Right kidney (tissue), 1 donor: ENCODE measurements at regions not wholly inside any gene's neighbourhood (a gene's known extent, or its start where the extent isn't known, plus 50 kb on each side); places are given as distances from the start of the nearest gene placed in this dataset.

Experiments used
- DNase-seq: peaks from one replicate; pipeline ENCODE4 v3.0.0-alpha.2; 2016

- no peak for DNase-seq
These were observed 860.8 kb upstream of the MAP3K7 start for GRCh38 chr6:91447530-91448254.

- DNase-seq: no peak
These were observed 860.2 kb upstream of the MAP3K7 start for GRCh38 chr6:91447081-91447480.

DNA sequence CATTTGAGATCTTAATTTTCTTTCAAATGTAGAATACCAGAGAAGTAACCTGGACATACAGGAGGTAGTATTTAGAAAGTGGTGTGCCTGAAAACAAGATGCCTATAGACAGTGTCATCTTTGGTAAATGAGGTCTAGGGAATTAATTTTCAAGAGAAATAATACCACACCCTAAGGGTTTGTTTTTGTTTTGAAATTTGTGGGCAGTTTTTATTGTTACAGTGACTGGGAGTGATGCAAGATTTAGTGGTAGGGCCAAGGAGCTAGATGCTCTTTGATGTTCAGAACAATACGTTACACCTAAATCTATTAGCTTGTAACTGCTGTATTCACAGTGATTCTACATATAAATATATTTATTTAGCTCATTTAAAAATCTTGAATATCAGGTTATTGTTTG, 856.5 kb upstream of the MAP3K7 start:
- DNase-seq: no peak

DNA sequence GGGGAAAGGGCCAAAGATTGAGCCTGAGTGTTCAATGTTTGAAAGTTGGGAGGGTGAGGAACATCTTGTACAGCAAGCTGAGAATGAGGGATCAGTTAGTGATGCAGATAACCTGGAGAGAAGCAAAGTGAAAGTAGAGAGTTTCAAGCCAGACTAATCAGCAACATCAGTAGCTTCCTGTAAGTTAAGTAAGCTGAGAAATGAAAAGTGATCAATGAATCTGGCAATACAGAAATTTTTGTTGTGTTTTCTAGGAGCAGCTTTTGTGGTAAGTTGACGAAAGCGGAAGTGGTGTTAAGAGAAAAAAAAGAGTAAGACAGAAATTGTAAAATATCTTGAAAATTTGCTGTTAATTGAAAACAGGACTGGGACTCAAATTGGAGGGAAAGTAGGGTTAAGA, 855.5 kb upstream of the MAP3K7 start:
- DNase-seq: no peak

- DNase-seq: no peak
These were observed 851.7 kb upstream of the MAP3K7 start for GRCh38 chr6:91438570-91438969.

DNA sequence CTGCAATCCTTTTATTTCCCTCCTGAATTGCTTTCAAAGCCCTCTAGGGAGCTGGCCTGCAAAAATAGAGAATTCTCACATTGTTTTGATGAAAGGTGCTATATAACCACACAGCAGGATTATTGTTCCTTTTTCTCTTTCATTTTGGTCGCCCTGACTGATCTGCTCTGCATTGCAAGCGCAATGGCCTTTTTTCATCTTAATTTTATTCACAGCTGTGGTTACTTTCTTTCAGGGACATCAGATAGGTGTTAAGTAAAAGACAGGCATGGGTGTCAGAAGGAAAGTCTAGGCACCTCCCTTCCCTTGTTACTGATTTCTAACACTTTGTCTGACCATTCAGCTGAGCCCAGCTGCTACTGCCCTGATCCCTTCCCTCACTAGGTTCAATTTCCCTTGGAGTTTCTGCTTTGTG, 850.5 kb upstream of the MAP3K7 start:
- DNase-seq: no peak

GRCh38 chr6:91436448-91436847, 849.6 kb upstream of the MAP3K7 start:
- DNase-seq: no peak

DNA sequence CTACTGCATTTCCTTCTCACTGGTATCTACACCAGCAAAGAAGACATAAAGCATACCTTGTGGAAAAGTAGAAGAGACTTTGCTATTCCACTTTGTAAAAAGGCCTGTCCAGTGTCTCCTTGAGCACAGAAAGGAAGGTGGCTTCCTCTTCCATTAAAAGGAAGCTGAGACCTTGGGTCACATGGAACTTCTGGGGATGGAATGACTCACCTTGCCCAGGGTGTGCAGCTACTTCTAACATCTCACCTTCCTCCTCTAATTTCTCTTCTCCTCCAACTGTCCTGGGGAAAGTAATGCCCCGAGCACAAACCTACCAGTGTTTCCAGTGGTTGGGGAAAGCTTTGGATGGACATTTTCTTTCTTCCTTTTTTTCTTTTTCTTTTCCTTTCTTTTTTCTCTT, 848.8 kb upstream of the MAP3K7 start:
- DNase-seq: no peak

DNA sequence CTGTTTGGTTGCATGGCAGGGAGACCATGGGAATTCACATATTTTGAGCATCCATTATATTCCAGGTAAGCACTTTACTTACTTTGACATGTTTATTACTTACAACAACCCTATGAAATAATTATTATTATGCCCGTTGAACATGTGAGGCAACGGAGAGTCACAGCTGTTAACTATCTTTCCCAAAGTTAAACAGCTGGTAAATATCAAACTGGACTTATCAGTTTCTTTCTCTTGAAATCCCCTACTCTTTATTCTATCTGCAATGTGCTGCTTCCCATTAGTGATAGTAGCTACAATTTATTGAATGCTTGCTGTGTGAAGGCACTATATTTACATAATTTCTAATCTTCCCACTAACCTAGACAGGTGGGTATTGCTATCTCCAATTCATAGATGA, 847.7 kb upstream of the MAP3K7 start:
- no peak for DNase-seq

- no peak for DNase-seq
These were observed 847.0 kb upstream of the MAP3K7 start for GRCh38 chr6:91433660-91434534.

GRCh38 chr6:91428953-91429560, 842.2 kb upstream of the MAP3K7 start:
- no peak for DNase-seq

DNA sequence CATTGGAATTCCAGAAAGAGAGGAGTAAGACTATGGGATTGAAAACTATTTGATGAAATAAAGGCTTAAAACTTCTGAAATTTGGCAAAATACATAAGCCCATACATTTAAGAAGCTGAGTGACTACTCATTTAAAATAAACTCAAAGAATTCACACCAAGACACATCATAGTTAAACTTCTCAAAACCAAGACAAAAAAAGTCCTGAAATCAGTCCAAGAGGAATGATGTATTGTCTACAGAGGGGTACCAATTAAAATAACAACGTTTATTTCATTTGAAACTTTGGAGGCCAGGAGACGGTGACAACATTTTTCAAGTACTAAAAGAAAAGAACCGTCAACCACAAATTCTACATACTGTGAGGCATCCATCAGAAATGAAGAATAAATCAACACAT, 841.4 kb upstream of the MAP3K7 start:
- DNase-seq: no peak

DNA sequence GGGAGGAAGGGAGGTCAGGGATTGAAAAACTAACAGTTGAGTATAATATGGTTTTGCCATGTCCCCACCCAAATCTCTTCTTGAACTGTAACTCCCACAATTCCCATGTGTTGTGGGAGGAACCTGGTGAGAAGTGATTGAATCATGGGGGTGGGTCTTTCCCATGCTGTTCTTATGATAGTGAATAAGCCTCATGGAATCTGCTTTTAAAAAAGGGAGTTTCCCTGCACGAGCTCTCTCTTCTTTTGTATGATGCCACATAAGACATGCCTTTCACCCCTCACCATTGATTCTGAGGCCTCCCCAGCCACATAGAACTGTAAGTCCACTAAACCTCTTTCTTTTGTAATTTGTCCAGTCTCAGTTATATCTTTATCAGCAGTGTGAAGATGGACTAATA, 833.4 kb upstream of the MAP3K7 start:
- no peak for DNase-seq

DNA sequence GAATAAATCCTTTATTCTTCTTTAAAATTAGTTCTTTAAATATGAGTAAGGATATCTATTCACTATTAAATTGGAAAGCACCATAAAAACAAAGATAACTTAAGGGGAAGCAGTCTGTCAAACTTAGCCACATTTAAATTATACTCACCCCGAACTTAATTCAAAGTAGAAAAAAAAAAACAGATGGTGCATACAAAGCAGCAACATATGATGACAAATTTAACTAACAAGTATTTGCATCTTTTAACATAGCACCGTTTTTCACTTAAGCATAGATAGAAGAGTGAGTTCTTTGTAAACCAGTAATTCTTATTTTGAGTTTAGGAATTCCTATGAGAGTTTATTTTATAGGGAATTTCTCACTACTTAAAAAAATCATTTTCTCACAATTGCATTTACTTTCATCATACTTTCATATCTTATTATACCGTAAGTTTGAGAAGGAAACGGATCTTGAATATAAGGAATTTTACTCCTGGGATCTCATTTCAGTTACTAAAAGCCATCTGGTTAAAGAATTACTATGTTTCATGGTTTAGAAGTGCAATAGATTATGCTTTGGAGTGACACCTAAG, 828.2 kb upstream of the MAP3K7 start:
- DNase-seq: no peak

DNA sequence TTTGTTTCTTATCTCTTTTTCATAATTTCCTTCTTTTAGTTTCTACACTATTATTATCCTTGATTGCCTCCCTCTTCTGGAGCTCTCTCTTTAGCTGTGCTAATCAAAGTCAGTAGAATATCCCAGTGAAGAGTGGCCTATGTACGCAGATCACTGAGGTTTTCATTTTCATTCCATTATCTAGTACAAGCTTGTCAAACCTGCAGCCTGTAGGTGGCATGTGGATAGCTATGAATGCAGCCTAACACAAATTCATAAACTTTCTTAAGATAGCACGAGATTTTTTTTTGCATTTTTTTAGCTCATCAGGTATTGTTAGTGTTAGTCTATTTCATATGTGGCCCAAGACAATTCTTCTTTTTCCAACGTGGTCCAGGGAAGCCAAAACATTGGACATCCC, 825.7 kb upstream of the MAP3K7 start:
- DNase-seq: no peak

- DNase-seq: no peak
These were observed 820.8 kb upstream of the MAP3K7 start for GRCh38 chr6:91407706-91408105.

DNA sequence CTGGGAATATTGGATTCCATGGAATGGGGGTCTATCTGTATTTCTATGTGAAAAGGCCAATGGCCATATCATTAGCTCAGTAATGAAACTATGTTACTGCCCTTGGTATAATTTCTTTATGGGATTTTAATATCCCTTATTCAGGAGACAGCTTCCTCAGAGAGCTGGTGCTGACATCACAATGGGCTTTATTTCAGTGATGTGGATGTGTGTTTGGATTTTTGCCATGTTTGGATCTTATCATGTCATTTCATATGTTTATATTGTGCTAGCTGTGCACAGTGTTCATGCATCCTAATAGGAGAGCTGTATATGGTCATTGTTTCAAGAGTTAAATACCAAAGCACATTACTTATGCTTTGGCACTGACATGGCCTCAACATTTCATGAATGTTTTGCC, 806.1 kb upstream of the MAP3K7 start:
- no peak for DNase-seq

DNA sequence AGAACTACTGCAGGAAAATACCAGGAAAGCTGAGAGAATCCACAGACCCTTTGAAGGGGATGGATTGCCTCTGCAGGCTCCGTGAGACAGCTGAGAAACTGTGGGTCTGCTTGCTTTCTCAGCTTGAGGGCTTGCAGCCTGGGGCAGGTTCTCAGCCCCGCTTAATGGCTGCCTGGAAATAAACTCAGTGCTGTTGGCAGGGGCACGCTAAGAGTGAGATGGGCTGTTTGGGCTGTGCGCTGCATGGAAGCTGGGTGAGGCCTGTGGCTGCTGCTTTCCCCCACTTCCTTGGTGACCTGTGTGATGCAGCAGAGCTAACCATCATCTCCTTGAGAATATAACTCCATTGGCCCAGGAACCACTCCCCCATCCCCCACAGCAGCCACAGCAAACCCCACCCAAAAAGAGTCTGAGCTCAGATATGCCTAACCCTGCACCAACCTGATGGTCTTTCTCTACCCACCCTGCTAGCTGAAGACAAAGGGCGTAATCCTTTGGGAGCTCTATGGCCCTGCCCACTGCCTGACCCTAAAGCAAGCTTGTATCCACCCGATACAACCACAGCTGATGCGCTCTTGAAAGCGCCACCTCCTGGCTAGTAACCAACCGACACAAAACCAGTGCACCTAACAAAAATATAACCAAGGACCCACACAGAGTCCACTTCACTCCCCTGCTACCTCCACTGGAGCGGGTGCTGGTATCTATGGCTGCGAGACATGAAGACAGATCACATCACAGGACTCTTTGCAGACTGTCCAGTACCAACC, 800.6 kb upstream of the MAP3K7 start:
- DNase-seq: no peak

- DNase-seq: no peak
These were observed 799.3 kb upstream of the MAP3K7 start for GRCh38 chr6:91386204-91386603.

DNA sequence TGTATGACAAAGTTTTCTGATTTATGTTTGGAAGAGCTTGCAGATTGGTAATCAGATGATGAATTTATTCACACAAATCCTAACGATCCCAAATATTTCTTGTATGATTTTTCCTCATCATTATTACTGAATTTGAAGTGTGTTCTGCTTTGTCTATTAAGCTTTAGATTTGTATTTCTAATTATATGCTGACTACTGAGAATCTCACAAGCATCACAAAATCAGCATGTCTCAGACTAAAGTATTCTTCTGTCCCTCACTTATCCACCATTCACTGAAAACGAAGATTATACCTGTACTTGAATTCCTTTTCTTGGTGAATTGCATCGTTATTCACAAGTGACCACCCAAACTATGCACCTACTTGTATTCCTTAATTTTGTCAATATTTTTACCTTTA, 796.3 kb upstream of the MAP3K7 start:
- no peak for DNase-seq

DNA sequence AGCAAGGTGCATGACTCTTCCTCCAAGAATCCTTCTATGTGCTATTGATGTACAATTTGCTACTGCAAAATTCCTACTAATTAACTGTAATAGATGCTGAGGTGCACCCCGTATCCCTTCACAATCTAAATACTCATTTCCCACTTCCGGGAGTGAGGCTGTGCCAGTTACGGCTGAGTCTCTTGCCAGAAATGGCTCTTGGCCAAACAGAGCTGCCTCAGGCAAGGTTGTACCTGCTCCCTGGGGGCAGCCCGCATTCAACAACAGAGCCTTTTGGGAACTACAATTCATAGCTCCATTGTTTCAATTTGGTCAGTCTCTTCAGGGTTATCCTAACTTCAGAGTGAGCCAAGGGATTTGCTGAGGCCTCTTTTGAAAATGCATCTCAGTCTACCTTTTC, 789.8 kb upstream of the MAP3K7 start:
- no peak for DNase-seq

DNA sequence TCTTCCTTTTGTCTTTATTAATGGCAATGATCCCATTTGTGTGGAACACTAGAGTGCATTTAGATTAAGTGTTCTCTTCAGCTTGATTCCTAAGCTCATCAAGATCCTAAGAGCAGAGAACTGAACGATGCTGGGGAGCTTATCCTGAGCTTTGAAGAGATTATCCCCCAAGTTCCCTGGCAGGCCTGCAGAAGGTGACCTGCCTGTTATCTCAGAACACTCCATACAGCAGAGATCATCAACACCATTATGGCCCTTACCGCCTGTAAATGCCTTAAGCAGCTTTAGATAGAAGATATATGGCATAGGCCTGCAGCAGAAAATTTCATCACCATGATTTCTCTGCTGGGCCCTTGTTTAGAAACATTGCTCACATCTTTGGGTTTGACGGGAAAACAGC, 779.9 kb upstream of the MAP3K7 start:
- no peak for DNase-seq
